ENCODE measurements at regions not wholly inside any gene's neighbourhood (a gene's known extent, or its start where the extent isn't known, plus 50 kb on each side); places are given as distances from the start of the nearest gene placed in this dataset.
"Not testable (repeated sequence)": the region's sequence is repeated elsewhere in the genome, so short reads cannot be mapped to it uniquely, and the experiment has no call there.

GRCh38 chr5:23139338-23140171, 286.4 kb upstream of the CDH12 start:
- Mint-ChIP-seq H3K27me3 (no peaks in the 10 kb centered on the region), H3K36me3 (ENCODE audit: low read depth) (no peaks in the 10 kb centered on the region), H3K4me3 (no peak overlapping the region), H3K4me1 (no peaks in the 10 kb centered on the region), H3K27ac (no peak overlapping the region), H3K9me3 (peaks cover 4% of the 10 kb centered on the region)
- no peak for DNase-seq
- no peak for ATAC-seq

- ATAC-seq: no peak
- Mint-ChIP-seq H3K36me3 (ENCODE audit: low read depth) (no peaks in the 10 kb centered on the region), H3K9me3 (no peaks in the 10 kb centered on the region), H3K4me3 (no peak overlapping the region), H3K4me1 (no peaks in the 10 kb centered on the region), H3K27ac (no peak overlapping the region), H3K27me3 (no peaks in the 10 kb centered on the region)
- no peak for DNase-seq
These were observed 283.8 kb upstream of the CDH12 start for GRCh38 chr5:23136958-23137357.

GRCh38 chr5:23132231-23132630, 279.1 kb upstream of the CDH12 start:
- DNase-seq: no peak
- H3K36me3 Mint-ChIP-seq (ENCODE audit: low read depth): no peaks in the 10 kb centered on the region
- no peaks in the 10 kb centered on the region for H3K27me3 Mint-ChIP-seq
- peaks cover 4% of the 10 kb centered on the region for H3K9me3 Mint-ChIP-seq
- H3K4me3 Mint-ChIP-seq: no peak overlapping the region
- no peak for ATAC-seq
- no peaks in the 10 kb centered on the region for H3K4me1 Mint-ChIP-seq
- no peak overlapping the region for H3K27ac Mint-ChIP-seq

GRCh38 chr5:23112237-23112636, 259.1 kb upstream of the CDH12 start:
- H3K27me3 Mint-ChIP-seq: no peaks in the 10 kb centered on the region
- ATAC-seq (no peak), DNase-seq (no peak)
- H3K27ac Mint-ChIP-seq: no peak overlapping the region
- no peaks in the 10 kb centered on the region for H3K4me1 Mint-ChIP-seq
- H3K4me3 Mint-ChIP-seq: no peak overlapping the region
- H3K36me3 Mint-ChIP-seq (ENCODE audit: low read depth): no peaks in the 10 kb centered on the region
- H3K9me3 Mint-ChIP-seq: peaks cover 11% of the 10 kb centered on the region

- H3K9me3 Mint-ChIP-seq: peaks cover 26% of the 10 kb centered on the region
- no peaks in the 10 kb centered on the region for H3K4me1 Mint-ChIP-seq
- DNase-seq: no peak
- no peak for ATAC-seq
- no peak overlapping the region for H3K27ac Mint-ChIP-seq
- H3K36me3 Mint-ChIP-seq (ENCODE audit: low read depth): no peaks in the 10 kb centered on the region
- H3K4me3 Mint-ChIP-seq: no peak overlapping the region
- H3K27me3 Mint-ChIP-seq: no peaks in the 10 kb centered on the region
These were observed 251.9 kb upstream of the CDH12 start for GRCh38 chr5:23105021-23105420.

GRCh38 chr5:23103566-23103965, 250.4 kb upstream of the CDH12 start:
- Mint-ChIP-seq H3K27me3 (no peaks in the 10 kb centered on the region), H3K27ac (no peak overlapping the region), H3K4me3 (no peak overlapping the region), H3K4me1 (no peaks in the 10 kb centered on the region), H3K9me3 (peaks cover 23% of the 10 kb centered on the region), H3K36me3 (ENCODE audit: low read depth) (no peaks in the 10 kb centered on the region)
- no peak for DNase-seq
- no peak for ATAC-seq

GRCh38 chr5:23095418-23095817, 242.3 kb upstream of the CDH12 start:
- H3K4me1 Mint-ChIP-seq; H3K27ac Mint-ChIP-seq; H3K36me3 Mint-ChIP-seq (ENCODE audit: low read depth); H3K27me3 Mint-ChIP-seq; DNase-seq; H3K4me3 Mint-ChIP-seq; ATAC-seq: not testable (repeated sequence)
- H3K9me3 Mint-ChIP-seq: peaks cover 11% of the 10 kb centered on the region

- ATAC-seq (no peak), DNase-seq (no peak)
- H3K27me3 Mint-ChIP-seq: no peaks in the 10 kb centered on the region
- no peak overlapping the region for H3K4me3 Mint-ChIP-seq
- H3K27ac Mint-ChIP-seq: no peak overlapping the region
- no peaks in the 10 kb centered on the region for H3K4me1 Mint-ChIP-seq
- no peaks in the 10 kb centered on the region for H3K36me3 Mint-ChIP-seq (ENCODE audit: low read depth)
- peaks cover 19% of the 10 kb centered on the region for H3K9me3 Mint-ChIP-seq
These were observed 236.1 kb upstream of the CDH12 start for GRCh38 chr5:23089286-23089685.

GRCh38 chr5:23084815-23085214, 231.7 kb upstream of the CDH12 start:
- no peaks in the 10 kb centered on the region for H3K36me3 Mint-ChIP-seq (ENCODE audit: low read depth)
- no peak overlapping the region for H3K27ac Mint-ChIP-seq
- no peaks in the 10 kb centered on the region for H3K27me3 Mint-ChIP-seq
- H3K4me3 Mint-ChIP-seq: no peak overlapping the region
- H3K9me3 Mint-ChIP-seq: peaks cover 17% of the 10 kb centered on the region
- ATAC-seq (no peak), DNase-seq (no peak)
- no peaks in the 10 kb centered on the region for H3K4me1 Mint-ChIP-seq

GRCh38 chr5:23072179-23072578, 219.0 kb upstream of the CDH12 start:
- no peak overlapping the region for H3K4me3 Mint-ChIP-seq

GRCh38 chr5:23071682-23072081, 218.5 kb upstream of the CDH12 start:
- H3K36me3 Mint-ChIP-seq (ENCODE audit: low read depth): no peaks in the 10 kb centered on the region
- no peak overlapping the region for H3K27ac Mint-ChIP-seq
- no peaks in the 10 kb centered on the region for H3K4me1 Mint-ChIP-seq
- DNase-seq (no peak), ATAC-seq (no peak)
- no peak overlapping the region for H3K4me3 Mint-ChIP-seq
- H3K27me3 Mint-ChIP-seq: no peaks in the 10 kb centered on the region
- H3K9me3 Mint-ChIP-seq: peaks cover 14% of the 10 kb centered on the region

More at GRCh38 chr5:23072179-23072578, 219.0 kb upstream of the CDH12 start:
- no peak for DNase-seq
- Mint-ChIP-seq H3K36me3 (ENCODE audit: low read depth) (no peaks in the 10 kb centered on the region), H3K4me1 (no peaks in the 10 kb centered on the region), H3K27me3 (no peaks in the 10 kb centered on the region), H3K27ac (no peak overlapping the region), H3K9me3 (peaks cover 12% of the 10 kb centered on the region)
- ATAC-seq: no peak

GRCh38 chr5:23064710-23065109, 211.6 kb upstream of the CDH12 start:
- Mint-ChIP-seq H3K4me1 (no peaks in the 10 kb centered on the region), H3K4me3 (no peak overlapping the region), H3K27me3 (no peaks in the 10 kb centered on the region), H3K27ac (no peak overlapping the region), H3K9me3 (peaks cover 16% of the 10 kb centered on the region), H3K36me3 (ENCODE audit: low read depth) (no peaks in the 10 kb centered on the region)
- DNase-seq: no peak
- ATAC-seq: no peak

GRCh38 chr5:23053846-23054245, 200.7 kb upstream of the CDH12 start:
- no peaks in the 10 kb centered on the region for H3K36me3 Mint-ChIP-seq (ENCODE audit: low read depth)
- H3K9me3 Mint-ChIP-seq: no peaks in the 10 kb centered on the region
- H3K27ac Mint-ChIP-seq: no peak overlapping the region
- no peaks in the 10 kb centered on the region for H3K4me1 Mint-ChIP-seq
- no peak overlapping the region for H3K4me3 Mint-ChIP-seq
- H3K27me3 Mint-ChIP-seq: no peaks in the 10 kb centered on the region
- DNase-seq: no peak
- ATAC-seq: no peak

GRCh38 chr5:23042226-23042625, 189.1 kb upstream of the CDH12 start:
- H3K36me3 Mint-ChIP-seq (ENCODE audit: low read depth): no peaks in the 10 kb centered on the region
- ATAC-seq (no peak), DNase-seq (no peak)
- no peaks in the 10 kb centered on the region for H3K4me1 Mint-ChIP-seq
- H3K27ac Mint-ChIP-seq: no peak overlapping the region
- no peaks in the 10 kb centered on the region for H3K27me3 Mint-ChIP-seq
- no peak overlapping the region for H3K4me3 Mint-ChIP-seq
- H3K9me3 Mint-ChIP-seq: peaks cover 8% of the 10 kb centered on the region

- DNase-seq: no peak
- Mint-ChIP-seq H3K4me3 (no peak overlapping the region), H3K36me3 (ENCODE audit: low read depth) (no peaks in the 10 kb centered on the region), H3K9me3 (peaks cover 7% of the 10 kb centered on the region), H3K4me1 (no peaks in the 10 kb centered on the region), H3K27ac (no peak overlapping the region), H3K27me3 (no peaks in the 10 kb centered on the region)
- no peak for ATAC-seq
These were observed 182.5 kb upstream of the CDH12 start for GRCh38 chr5:23035555-23036090.
